SK-N-SH treated with all-trans-retinoic acid at 6 μM for 48 hours (cell line): ENCODE measurements at regions not wholly inside any gene's neighbourhood (a gene's known extent, or its start where the extent isn't known, plus 50 kb on each side); places are given as distances from the start of the nearest gene placed in this dataset.
A peak's percentile ranks its signal among the peaks of the same experiment; 100 is the strongest.

ENCODE experiments used
- BACH2 ChIP-seq: fragments of 250-450 bp; sonication (Bioruptor Pico); IDR thresholded peaks from 2 replicates; pipeline ENCODE4 v1.9.0; 2021; ENCODE audit warnings: mild to moderate bottlenecking, borderline replicate concordance
- CREB5 ChIP-seq: fragments of 250-450 bp; sonication (Bioruptor Pico); IDR thresholded peaks from 2 replicates; pipeline ENCODE4 v1.5.1; 2020; ENCODE audit warnings: low read depth, mild to moderate bottlenecking, moderate library complexity
- ISL1 ChIP-seq: fragments of 250-450 bp; sonication (Bioruptor Pico); IDR thresholded peaks from 2 replicates; pipeline ENCODE4 v2.1.2; 2022; ENCODE audit warnings: mild to moderate bottlenecking, moderate library complexity
- PATZ1 ChIP-seq: fragments of 250-450 bp; sonication (Bioruptor Pico); IDR thresholded peaks from 2 replicates; pipeline ENCODE4 v1.8.0; 2020; ENCODE audit warnings: mild to moderate bottlenecking, moderate library complexity, borderline replicate concordance
- POU6F1 ChIP-seq: fragments of 250-450 bp; sonication (Bioruptor Pico); IDR thresholded peaks from 2 replicates; pipeline ENCODE4 v1.8.0; 2021; ENCODE audit warnings: low read depth, mild to moderate bottlenecking, moderate library complexity, borderline replicate concordance

GRCh38 chr7:131010717-131011431, 276.9 kb upstream of the KLF14 start:
- TF ChIP-seq ISL1 = peak; percentile 65
- no peak for TF ChIP-seq PATZ1 (CRISPR knock-in tag)
- TF ChIP-seq POU6F1 = no peak
- no peak for TF ChIP-seq CREB5 (CRISPR knock-in tag)
- TF ChIP-seq BACH2 = no peak
